ENCODE measurements at regions not wholly inside any gene's neighbourhood (a gene's known extent, or its start where the extent isn't known, plus 50 kb on each side); places are given as distances from the start of the nearest gene placed in this dataset.

- TF ChIP-seq TAF1 (IDR thresholded peaks at IDR 0.05; ENCODE audit: low read depth) (no peak), USF1 (IDR thresholded peaks at IDR 0.05) (no peak), EP300 (IDR thresholded peaks at IDR 0.05; ENCODE audit: borderline replicate concordance) (no peak), REST (IDR thresholded peaks at IDR 0.05; ENCODE audit: low read depth) (no peak)
Measured at GRCh38 chr12:25866586-25867378, 91.7 kb upstream of the RASSF8 start.
